H1 (cell line): ENCODE measurements at regions not wholly inside any gene's neighbourhood (a gene's known extent, or its start where the extent isn't known, plus 50 kb on each side); places are given as distances from the start of the nearest gene placed in this dataset.

Experiments
- CTCF ChIA-PET: fragments of 300-600 bp; sonication (Branson Sonifier 250); formaldehyde crosslinking; loops from one replicate; lab custom pipeline; 2021; ENCODE audit not compliant: partially characterized antibody; lab: Charles Lee
- POLR2A ChIA-PET: fragments of 300-600 bp; sonication (Branson Sonifier 250); formaldehyde crosslinking; loops from one replicate; lab custom pipeline; 2021; ENCODE audit warnings: inconsistent platforms; ENCODE audit not compliant: partially characterized antibody; lab: Charles Lee
- DNase-seq, 2 experiments: peaks; one replicate each; pipeline versions ENCODE4 v3.0.0 to v3.0.0-alpha.2; 2010 to 2022; ENCODE audit warnings: low spot score in 2 of 2, low read depth in 1 of 2, mixed read lengths in 1 of 2
- FAIRE-seq: peaks from 2 replicates; lab custom pipeline; 2011; peaks lifted over from hg19 to GRCh38; lab: Jason Lieb, UNC
- H2AFZ ChIP-seq: 2 replicates; pipeline ENCODE4 v1.8.1; 2012; ENCODE audit warnings: low read length, inconsistent platforms
- H2AK5ac ChIP-seq: 2 replicates; pipeline ENCODE4 v1.6.1; 2013; ENCODE audit warnings: low read depth, low read length
- H2BK120ac ChIP-seq: replicated peaks from 2 replicates; pipeline ENCODE3; 2013; ENCODE audit warnings: low read depth, low read length, inconsistent platforms
- H2BK12ac ChIP-seq: 2 replicates; pipeline ENCODE4 v1.6.1; 2013; ENCODE audit warnings: low read depth, low read length
- H2BK15ac ChIP-seq: 2 replicates; pipeline ENCODE4 v1.6.1; 2013; ENCODE audit warnings: low read length
- H2BK20ac ChIP-seq: 2 replicates; pipeline ENCODE4 v1.6.1; 2013; ENCODE audit warnings: low read length
- H2BK5ac ChIP-seq: 2 replicates; pipeline ENCODE4 v1.6.1; 2013; ENCODE audit warnings: low read depth, low read length
- H3K14ac ChIP-seq: 2 replicates; pipeline ENCODE4 v1.6.1; 2013; ENCODE audit warnings: inconsistent platforms; ENCODE audit not compliant: insufficient read length
- H3K18ac ChIP-seq: 2 replicates; pipeline ENCODE4 v1.6.1; 2013; ENCODE audit warnings: low read length; ENCODE audit errors: extremely low read depth
- H3K23ac ChIP-seq: 2 replicates; pipeline ENCODE4 v1.6.1; 2013; ENCODE audit warnings: inconsistent platforms; ENCODE audit not compliant: insufficient read length
- H3K23me2 ChIP-seq: 2 replicates; pipeline ENCODE4 v1.6.1; 2013; ENCODE audit warnings: low read depth, low read length
- H3K27ac ChIP-seq: 2 replicates; pipeline ENCODE4 v1.6.1; 2011; ENCODE audit warnings: low read depth, low read length, inconsistent platforms
- H3K27me3 ChIP-seq, 4 experiments: replicated peaks in 1 of 4; 1 replicate in 1 of 4; 2 replicates in 3 of 4; pipeline versions ENCODE4 v1.6.1 to v1.8.1; 2011 to 2013; ENCODE audit warnings: low read length in 3 of 4, mild to moderate bottlenecking in 3 of 4, inconsistent platforms in 2 of 4, mixed read lengths in 2 of 4, moderate library complexity in 1 of 4; ENCODE audit not compliant: control insufficient read depth in 3 of 4, insufficient read depth in 3 of 4; ENCODE audit errors: extremely low read depth in 1 of 4
- H3K36me3 ChIP-seq, 4 experiments: 2 replicates each; pipeline versions ENCODE4 v1.6.1 to v1.8.1; 2011 to 2013; ENCODE audit warnings: mild to moderate bottlenecking in 4 of 4, low read length in 3 of 4, moderate library complexity in 2 of 4, control low read depth in 1 of 4, inconsistent platforms in 1 of 4; ENCODE audit not compliant: insufficient read depth in 4 of 4, control insufficient read depth in 2 of 4
- H3K4ac ChIP-seq: replicated peaks from 2 replicates; pipeline ENCODE3; 2013; ENCODE audit warnings: low read length, low read depth, mixed read lengths, inconsistent platforms; ENCODE audit not compliant: insufficient read length
- H3K4me1 ChIP-seq, 4 experiments: replicated peaks in 1 of 4; 1 replicate in 1 of 4; 2 replicates in 3 of 4; pipeline versions ENCODE4 v1.6.1 to v1.8.1; 2011 to 2013; ENCODE audit warnings: low read length in 3 of 4, inconsistent platforms in 2 of 4, mixed read lengths in 1 of 4; ENCODE audit not compliant: insufficient read depth in 4 of 4, control insufficient read depth in 3 of 4
- H3K4me2 ChIP-seq, 2 experiments: 2 replicates each; pipeline versions ENCODE4 v1.6.1 to v1.8.1; 2011 to 2013; ENCODE audit warnings: low read depth in 2 of 2, low read length in 2 of 2, control low read depth in 1 of 2, inconsistent platforms in 1 of 2, mild to moderate bottlenecking in 1 of 2; ENCODE audit not compliant: insufficient read depth in 1 of 2
- H3K4me3 ChIP-seq, 4 experiments: fragments of 200-600, 300-600 bp in 1 of 4; sonication (generic), shearing (Covaris generic), sonication (Bioruptor Twin) in 1 of 4; 2 replicates each; pipeline versions ENCODE4 v1.5.1 to v1.8.1; 2011 to 2016; ENCODE audit warnings: low read length in 4 of 4, low read depth in 3 of 4, control low read depth in 2 of 4, inconsistent platforms in 2 of 4, mild to moderate bottlenecking in 2 of 4, mixed read lengths in 1 of 4, moderate library complexity in 1 of 4; ENCODE audit not compliant: insufficient read depth in 2 of 4; ENCODE audit errors: extremely low read depth in 1 of 4
- H3K56ac ChIP-seq: replicated peaks from 2 replicates; pipeline ENCODE3; 2013; ENCODE audit warnings: low read depth, mild to moderate bottlenecking, mixed read lengths, low read length, inconsistent platforms; ENCODE audit not compliant: insufficient read length
- H3K79me1 ChIP-seq: 2 replicates; pipeline ENCODE4 v1.6.1; 2013; ENCODE audit warnings: low read depth, low read length, control low read depth
- H3K79me2 ChIP-seq, 2 experiments: 2 replicates each; pipeline versions ENCODE4 v1.6.1 to v1.8.1; 2012 to 2013; ENCODE audit warnings: low read length in 2 of 2, mild to moderate bottlenecking in 2 of 2, inconsistent platforms in 1 of 2; ENCODE audit not compliant: insufficient read depth in 2 of 2, control insufficient read depth in 1 of 2
- H3K9ac ChIP-seq, 4 experiments: replicated peaks in 1 of 4; 1 replicate in 1 of 4; 2 replicates in 3 of 4; pipeline versions ENCODE4 v1.6.1 to v1.8.1; 2011 to 2013; ENCODE audit warnings: low read depth in 3 of 4, low read length in 3 of 4, control low read depth in 2 of 4, mild to moderate bottlenecking in 2 of 4, moderate library complexity in 2 of 4, inconsistent platforms in 1 of 4; ENCODE audit errors: extremely low read depth in 1 of 4
- H3K9me3 ChIP-seq, 2 experiments: 2 replicates each; pipeline versions ENCODE4 v1.6.1 to v1.8.1; 2012 to 2013; ENCODE audit warnings: mild to moderate bottlenecking in 2 of 2, moderate library complexity in 2 of 2, control low read depth in 1 of 2, inconsistent platforms in 1 of 2, low read depth in 1 of 2, low read length in 1 of 2, mixed read lengths in 1 of 2; ENCODE audit not compliant: insufficient read depth in 2 of 2
- H4K20me1 ChIP-seq, 2 experiments: replicated peaks in 1 of 2; 2 replicates each; pipeline versions ENCODE3 to v1.8.1; 2011 to 2013; ENCODE audit warnings: inconsistent platforms in 2 of 2, low read length in 2 of 2, mild to moderate bottlenecking in 1 of 2; ENCODE audit not compliant: insufficient read depth in 2 of 2, control insufficient read depth in 1 of 2
- H4K5ac ChIP-seq: 2 replicates; pipeline ENCODE4 v1.6.1; 2013; ENCODE audit warnings: low read length, low read depth, mixed read lengths, inconsistent platforms; ENCODE audit not compliant: insufficient read length
- H4K8ac ChIP-seq: 2 replicates; pipeline ENCODE4 v1.8.0; 2013; ENCODE audit warnings: mild to moderate bottlenecking, moderate library complexity, low read length, inconsistent platforms; ENCODE audit not compliant: insufficient read depth; ENCODE audit errors: extremely low read depth
- H4K91ac ChIP-seq: replicated peaks from 2 replicates; pipeline ENCODE3; 2013; ENCODE audit warnings: low read length, mixed read lengths, inconsistent platforms; ENCODE audit not compliant: insufficient read length
- MAFK ChIP-seq: IDR thresholded peaks from 2 replicates; pipeline ENCODE4 v1.6.1; 2012; ENCODE audit warnings: low read depth, mild to moderate bottlenecking, improper control_type of control experiment, low read length
- WGBS, 2 experiments: shearing (Covaris generic) in 1 of 2; methylation state at CpG; one replicate each; pipeline versions ENCODE4 v1.1.6 to v1.1.7; 2013 to 2015; ENCODE audit warnings: low lambda C conversion rate in 2 of 2, mixed read lengths in 2 of 2, inconsistent platforms in 1 of 2, low coverage in 1 of 2, missing lambda C conversion rate in 1 of 2; ENCODE audit not compliant: insufficient replicate concordance in 2 of 2, insufficient coverage in 1 of 2, insufficient read length in 1 of 2; ENCODE audit errors: extremely low coverage in 1 of 2, missing lambda C conversion rate in 1 of 2; 5-methylcytosine and 5-hydroxymethylcytosine counted together

GRCh38 chr5:164253764-164254163 is 748.3 kb downstream of the MAT2B start:
- ChIA-PET POLR2A (no interaction called here), CTCF (no interaction called here)
- no peak overlapping the region for H2BK5ac ChIP-seq
- H2AK5ac ChIP-seq: no peak overlapping the region
- no peak for DNase-seq
- H3K27ac ChIP-seq: no peak overlapping the region
- no peaks in the 10 kb centered on the region; a peak in 1 of 4 replicates for H3K9me3 ChIP-seq
- H3K14ac ChIP-seq: no peak overlapping the region
- H2BK120ac ChIP-seq: no peak overlapping the region
- H3K18ac ChIP-seq: no peak overlapping the region
- H3K79me2 ChIP-seq: no peaks in the 10 kb centered on the region
- no peak overlapping the region for H2AFZ ChIP-seq
- H3K56ac ChIP-seq: no peak overlapping the region
- no peak overlapping the region for H4K8ac ChIP-seq
- H3K27me3 ChIP-seq: no peaks in the 10 kb centered on the region
- no peak overlapping the region for H3K4me2 ChIP-seq
- H3K4me1 ChIP-seq: peaks cover 0 to 6% (median 3%) of the 10 kb centered on the region in 4 experiments; a peak in 2 of 7 replicates
- no peaks in the 10 kb centered on the region for H3K23me2 ChIP-seq
- H3K4ac ChIP-seq: no peak overlapping the region
- no peak overlapping the region for H4K91ac ChIP-seq
- FAIRE-seq: no peak
- no peak overlapping the region for H3K9ac ChIP-seq
- TF ChIP-seq MAFK: no peak
- no peaks in the 10 kb centered on the region for H4K20me1 ChIP-seq
- no peak overlapping the region for H2BK20ac ChIP-seq
- H2BK15ac ChIP-seq: no peak overlapping the region
- WGBS, 2 experiments: 82% methylated on average over 3 of the region's 3 CpGs; no CpG with 5 or more reads in 1 of the 2 experiments
- no peak overlapping the region for H3K23ac ChIP-seq
- H4K5ac ChIP-seq: no peak overlapping the region
- no peak overlapping the region for H3K4me3 ChIP-seq
- no peaks in the 10 kb centered on the region for H3K36me3 ChIP-seq
- H2BK12ac ChIP-seq: no peak overlapping the region
- H3K79me1 ChIP-seq: no peaks in the 10 kb centered on the region
